HG03108 (cell line): ENCODE measurements at regions not wholly inside any gene's neighbourhood (a gene's known extent, or its start where the extent isn't known, plus 50 kb on each side); places are given as distances from the start of the nearest gene placed in this dataset.

Experiments used
- ATAC-seq: cut with Tn5 transposase; IDR thresholded peaks from one replicate; pipeline ENCODE4 v1.9.1; 2021; ENCODE audit warnings: moderate library complexity; ENCODE audit not compliant: unreplicated experiment

DNA sequence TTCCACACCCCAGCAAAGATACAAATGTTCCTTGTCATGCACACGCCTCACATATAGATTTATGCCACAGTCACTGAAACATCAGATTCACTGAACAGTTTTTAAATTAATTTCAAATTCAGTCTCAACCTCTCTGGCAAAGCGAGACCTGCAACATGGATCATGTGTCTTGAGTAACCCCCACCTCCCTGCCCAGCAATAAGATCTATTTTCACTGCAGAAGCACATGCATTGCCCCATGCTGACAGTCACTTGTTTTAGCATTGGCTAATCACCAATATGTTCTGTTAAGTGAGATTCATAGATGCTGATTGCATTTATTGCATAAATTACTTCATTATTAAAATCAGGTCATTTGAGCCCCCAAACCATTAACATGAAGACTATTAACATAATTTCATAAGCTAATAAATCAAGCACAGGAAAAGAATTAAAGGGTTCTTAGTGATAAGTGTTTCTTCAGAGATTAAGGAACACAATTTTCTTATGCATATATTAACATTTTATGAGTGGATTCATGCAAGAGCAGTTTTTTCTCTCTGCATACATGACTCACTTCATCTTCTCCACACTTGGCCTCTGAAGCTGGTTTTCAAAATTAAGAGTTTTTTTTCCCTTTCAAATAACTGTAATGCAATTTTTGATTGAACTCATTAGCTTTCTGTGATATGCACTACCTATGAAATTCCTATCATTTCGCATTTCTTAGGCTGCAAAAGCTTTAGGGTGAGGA lies 173.2 kb upstream of the SOX4 start:
- ATAC-seq, result no peak

DNA sequence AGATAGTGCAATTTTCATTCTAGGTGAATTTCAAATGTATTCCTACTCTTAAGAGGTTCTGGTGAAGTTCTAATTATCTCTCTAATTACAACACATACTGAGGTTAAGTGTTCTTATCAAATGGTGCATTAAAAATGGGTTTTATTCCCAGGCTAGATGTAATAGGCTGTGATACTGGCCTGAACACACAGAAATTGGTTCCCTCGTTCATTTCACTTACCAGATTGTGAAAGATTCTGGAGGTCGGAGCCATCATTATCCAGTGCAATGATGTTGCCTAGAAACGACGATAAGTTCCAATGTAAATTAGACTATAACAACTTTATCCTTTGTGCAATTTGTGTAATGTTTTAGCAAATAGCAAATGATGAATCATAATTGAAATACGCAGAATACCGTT lies 172.6 kb upstream of the SOX4 start:
- no peak for ATAC-seq

DNA sequence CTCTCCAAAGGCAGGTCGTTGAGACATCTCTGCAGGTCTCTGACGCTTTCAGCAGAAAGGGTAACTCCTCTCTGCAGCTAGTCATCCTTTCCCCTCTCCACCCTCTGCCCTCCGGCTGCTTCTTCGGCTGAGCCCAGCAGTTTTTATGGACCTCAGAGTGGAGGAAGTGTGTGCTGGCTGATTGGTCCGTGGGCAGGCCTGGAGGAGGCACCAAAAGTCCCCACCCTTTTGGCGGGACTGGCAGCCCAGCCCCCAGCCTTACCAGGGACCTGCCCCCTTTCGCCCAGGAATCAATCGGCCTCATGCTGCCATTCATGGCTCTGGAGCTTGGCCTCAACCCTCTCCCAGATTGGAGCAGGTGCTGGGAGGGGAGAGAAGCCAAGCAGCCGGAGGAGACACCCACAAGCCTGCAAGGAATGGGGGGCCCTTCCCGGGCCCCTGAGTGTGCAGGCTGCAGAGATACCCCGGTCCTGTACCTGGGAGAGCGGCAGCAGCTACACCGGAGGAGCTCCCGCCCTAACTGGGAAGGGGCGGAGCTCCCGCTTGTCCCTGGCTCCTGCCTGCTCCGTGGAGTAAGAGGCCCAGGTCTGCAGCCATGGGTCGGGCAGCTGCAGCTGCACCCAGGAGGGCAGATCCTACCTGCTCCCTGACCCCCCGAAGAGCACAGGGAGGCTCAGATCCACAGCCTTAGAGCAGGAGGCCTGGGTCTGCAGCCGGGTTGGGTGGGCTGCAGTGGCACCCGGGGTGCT lies 170.3 kb upstream of the SOX4 start:
- no peak for ATAC-seq

DNA sequence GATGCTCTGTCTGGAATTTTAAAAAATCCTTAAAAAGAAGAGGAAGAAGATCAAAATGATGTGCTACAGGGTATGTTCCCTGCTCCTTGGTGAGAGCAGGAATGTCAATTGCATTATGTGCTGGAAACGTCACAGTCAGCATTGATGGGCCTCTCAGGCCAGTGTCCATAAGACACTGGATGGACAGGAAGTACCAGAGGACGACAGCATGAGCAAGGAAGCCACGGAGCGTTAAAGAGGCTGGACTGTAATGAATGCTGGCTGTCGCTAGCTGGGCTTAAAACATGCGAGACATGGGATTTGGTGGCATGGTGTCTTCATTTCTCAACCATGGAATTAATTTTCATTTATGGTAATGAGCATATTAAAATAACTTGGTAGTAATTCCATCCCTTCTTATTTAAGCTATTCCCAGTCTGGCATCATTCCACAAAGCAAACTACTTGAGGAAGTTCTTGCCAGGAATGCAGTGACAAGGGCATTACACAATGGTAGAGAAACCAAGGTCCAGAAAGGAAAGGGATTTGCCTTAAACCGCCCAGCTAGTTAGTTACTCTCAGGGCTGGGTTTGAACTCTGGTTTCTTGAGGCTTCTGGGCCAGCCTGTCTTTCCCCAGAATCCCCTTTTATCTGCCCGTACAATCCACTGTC lies 166.6 kb upstream of the SOX4 start:
- ATAC-seq, result no peak

DNA sequence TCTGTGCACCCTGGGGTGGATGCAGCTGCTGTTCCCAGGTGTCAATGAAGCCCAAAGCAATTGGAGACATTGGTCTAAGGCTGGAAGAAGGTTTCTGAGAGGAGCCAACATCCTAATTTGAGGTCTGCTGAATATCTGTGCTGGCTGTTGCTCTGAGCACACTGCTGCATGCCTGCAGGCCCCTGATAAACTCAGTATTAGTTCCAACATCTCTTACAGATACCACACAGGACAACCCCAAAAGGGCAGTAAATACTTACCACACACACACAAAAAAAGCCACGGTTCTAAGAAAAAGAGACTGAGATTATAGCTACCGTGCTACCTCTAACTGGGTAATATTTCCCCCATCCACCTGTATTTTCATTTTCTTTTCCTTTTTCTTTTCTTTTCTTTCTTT lies 164.3 kb upstream of the SOX4 start:
- no peak for ATAC-seq

DNA sequence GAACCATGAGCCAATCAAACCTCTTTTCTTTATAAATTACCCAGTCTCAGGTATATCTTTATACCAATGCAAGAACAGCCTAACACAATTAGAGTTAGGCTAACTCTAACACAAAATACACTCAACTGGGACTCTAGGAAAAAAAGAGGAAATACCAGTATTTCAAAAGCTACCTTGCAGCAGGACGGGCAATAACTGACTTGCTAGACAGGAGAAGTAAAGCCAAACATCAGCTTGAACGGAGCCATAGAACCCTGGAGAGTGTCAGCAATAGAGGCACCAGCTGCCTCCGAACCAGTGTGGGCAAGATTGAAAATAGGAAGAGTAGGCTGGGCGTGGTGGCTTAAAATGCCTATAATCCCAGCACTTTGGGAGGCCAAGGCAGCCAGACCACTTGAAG lies 162.0 kb upstream of the SOX4 start:
- no peak for ATAC-seq

DNA sequence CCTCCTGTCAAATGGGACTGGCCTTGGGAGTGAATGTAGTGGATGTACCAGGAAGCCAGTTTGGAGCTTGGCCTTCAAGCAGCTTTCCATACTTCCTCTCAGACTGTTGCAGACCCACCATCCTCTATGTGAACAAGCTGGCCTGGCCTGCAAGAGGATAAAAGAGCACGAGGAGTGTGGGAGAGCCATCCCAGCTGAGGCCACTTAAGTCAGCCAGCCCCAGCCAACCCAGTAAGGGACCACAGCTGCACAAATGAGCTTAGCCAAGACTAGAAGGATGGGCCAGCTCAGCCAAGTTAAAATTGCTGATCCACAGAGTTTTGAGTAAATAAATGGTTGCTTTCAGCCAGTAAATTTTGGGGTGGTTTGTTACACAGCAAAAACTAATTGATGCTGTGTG lies 156.9 kb upstream of the SOX4 start:
- no peak for ATAC-seq

DNA sequence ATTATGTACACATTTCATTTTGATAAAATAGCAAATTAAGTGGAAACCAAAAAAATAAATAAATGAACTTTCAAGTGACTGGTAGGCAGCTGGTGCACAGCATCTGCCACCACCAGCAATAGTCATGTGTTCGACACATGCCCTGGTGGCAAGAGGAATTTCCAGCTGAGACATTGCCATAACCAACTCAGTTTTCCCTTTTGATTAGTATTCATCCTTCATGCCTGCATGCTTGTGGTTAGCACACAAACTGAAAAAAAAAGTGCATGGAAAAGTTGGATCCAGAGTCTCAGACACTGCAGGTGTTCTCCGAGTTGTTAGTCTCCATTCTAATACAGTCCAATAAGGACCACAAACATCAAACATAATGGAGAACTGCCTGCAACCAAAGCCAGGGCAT lies 156.0 kb upstream of the SOX4 start:
- no peak for ATAC-seq

DNA sequence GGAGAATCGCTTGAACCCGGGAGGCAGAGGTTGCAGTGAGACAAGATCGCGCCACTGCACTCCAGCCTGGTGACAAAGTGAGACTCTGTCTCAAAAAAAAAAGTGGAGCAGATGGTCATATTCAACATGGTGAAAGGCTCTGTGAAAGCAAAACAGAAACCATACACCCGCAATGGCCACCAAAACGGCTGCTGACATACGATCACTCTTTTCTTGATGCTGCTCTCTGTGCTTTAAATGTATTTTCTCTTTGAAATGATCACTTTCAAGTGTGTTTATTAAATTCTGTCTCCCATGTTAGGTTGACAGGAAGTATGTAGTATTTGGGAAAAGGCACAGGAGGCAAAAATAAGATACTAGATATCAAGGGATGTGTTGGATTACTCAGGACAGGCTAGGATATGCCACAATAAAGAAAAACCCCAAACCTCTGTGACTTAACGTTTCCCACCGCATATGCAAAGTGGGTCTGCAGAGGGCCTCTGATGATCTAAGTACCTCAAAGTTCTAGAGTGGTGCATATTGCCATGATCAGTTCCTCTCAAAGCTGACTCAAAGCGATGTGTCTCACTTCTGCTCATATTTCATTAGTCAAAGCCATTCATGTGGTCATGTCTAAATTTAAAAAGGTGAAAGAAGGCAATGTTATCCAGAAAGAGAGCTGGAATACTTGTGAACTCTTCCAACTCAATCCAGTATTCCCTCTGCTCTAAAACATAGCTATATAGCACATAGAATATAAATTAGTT lies 155.1 kb upstream of the SOX4 start:
- ATAC-seq, result peak; percentile 96

DNA sequence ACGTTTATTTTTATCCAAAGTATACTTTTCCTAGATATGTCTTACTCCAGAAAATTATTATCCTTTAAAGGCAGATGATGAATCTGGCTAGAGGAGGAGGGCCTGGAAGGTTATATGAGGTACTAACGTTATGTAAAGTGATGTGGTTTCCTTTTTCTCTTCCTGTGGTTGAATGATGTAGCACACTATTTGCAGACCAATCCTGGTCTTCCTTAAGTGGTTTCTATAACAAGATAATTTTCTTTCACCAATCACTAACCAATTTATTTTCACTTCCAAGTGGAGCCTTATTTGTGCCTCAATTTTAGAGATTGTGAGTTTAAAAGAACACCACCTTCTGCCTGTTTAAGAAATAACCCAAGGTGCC lies 154.6 kb upstream of the SOX4 start:
- ATAC-seq, result peak; percentile 48

DNA sequence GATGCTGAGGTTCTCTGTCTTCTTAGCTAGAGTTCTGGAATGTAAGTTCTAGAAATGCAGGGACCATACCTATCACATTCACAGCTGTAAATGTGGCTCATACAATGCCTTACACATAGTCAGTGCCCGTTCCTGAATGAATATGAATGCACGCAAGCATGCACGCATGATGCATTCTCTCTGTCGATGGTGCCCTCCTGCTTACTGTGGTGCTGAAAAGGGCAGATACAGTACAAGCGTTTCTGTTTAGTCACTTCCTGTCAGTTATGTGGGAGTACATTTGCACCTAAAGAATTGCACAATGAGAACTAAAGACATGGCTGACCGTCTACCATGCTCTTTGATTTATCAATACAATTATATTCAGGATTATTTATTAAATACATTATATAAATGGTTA lies 152.2 kb upstream of the SOX4 start:
- ATAC-seq, result no peak

DNA sequence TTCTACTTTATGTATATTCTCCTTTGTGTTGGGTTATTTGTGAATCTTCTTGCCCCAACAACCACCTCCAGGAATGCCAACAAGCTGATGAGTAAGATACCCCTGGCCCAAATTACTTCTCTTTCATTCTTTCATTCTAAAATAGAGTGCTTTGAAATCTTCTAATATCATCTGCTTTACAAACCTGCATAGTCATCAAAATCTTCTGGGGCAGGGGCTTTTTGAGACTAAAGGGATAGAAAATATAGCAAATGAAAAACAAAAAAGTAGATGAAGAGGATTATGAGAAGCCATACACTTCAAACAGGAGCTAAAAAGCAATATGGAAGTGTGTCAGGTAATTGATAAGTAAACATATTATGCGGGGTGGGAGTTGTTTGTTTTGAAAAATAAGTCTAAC lies 150.7 kb upstream of the SOX4 start:
- ATAC-seq, result no peak

DNA sequence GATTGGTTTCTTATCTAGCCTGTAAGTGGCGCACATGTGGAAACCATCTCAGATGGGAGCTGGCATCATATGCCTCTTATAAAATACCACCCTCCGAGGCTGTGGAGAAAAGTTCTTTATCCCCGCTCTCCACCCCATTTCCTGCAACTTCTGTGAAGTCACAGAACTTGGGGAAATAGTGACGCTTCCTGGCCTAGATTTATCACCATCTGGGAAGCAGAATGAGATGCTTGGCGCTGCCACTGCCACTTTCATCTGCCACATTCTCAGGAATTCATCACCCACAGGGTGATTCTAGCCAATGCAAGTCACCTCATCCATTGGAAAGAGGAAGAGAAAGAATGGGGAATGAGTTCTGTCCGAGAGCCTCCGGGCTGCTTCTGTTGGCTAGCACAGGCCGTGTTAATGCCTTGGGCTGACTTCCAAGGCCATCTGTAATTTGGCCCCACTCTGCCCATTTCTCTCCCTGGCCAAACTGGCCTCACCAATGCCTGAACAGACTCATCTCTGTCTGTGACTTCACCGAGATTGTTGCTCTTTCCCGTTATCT lies 148.8 kb upstream of the SOX4 start:
- no peak for ATAC-seq

DNA sequence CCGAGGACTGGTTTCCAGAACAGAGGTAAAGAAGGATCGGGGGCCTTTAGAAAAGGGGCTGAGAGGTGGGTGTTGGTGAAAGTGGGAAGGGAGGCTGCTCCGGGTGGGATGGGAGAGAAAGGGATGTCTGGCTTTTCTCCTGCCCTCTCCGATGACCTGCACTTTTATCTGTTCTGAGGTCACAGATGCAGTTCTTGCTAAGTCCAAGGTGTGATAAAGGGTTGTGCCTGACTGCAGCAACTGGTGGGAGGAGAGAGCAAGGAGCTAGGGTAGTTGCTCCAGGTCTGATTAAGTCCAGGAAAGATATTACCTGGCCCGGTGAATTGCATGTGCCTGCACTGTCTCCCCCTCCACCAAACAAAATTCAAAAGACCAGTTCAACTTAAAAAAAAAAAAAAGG lies 145.6 kb upstream of the SOX4 start:
- ATAC-seq, result no peak

DNA sequence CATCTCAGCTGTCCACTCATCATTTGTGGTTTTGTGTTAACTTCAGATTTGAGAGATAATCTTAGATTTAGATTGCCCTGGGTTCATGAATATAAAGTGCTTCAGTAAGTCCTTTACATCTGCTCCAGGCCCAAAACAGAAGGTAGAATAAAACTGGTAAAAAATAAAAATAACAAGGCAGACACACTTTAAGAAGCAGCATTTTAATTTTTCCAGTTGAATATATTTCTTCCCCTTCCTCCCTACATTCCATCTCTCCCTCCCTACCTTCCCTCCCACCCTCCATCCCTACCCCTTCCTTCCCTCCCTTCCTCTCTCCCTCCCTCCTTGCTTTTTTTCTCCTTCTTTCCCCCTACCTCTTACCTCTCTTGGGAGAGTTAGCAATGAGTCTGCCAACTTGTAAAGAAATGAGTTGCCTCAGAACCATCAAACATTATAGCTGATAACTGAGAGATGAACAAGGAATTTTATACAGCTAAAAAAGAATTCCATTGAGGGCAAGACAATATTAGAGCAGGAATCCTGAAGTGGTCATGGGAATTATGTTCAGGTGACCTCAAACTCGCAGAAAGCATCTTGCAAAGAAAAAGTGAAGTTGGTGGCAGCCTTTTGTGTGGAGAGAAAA lies 145.0 kb upstream of the SOX4 start:
- no peak for ATAC-seq

DNA sequence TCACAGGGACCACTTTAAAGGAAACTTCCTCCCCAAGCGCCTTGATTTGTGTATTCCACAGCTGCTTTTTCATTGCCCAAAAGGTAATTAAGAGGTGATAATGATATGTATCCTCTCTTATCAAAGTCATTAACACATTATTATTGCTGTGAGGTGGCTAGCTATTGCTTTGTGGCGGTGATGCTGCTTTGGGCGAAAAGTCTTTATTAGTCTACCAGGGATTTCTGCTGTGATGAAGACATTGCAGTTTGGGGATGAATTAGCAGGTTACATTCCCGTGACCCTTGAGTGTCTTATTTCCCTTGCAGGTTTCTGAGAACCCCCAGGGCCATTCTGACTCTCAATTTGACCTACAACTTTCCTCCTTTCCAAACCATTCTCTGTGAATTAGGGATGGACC lies 143.4 kb upstream of the SOX4 start:
- no peak for ATAC-seq

DNA sequence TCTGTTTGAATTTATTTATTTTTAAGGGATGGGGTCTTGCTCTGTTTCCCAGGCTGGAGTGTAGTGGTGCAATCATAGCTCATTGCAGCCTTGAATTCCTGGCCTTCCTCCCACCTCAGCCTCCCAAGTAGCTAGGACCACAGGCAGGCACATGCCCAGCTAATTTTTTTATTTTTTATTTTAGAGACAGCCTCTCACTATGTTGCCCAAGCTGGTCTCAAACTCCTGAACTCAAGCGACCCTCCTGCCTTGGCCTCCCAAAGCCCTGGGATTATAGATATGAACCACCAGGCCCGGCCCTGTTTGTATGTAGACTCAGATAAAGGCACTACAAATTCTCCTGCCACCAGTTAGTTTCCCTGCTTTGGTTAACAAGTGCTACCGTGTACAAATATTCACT lies 142.9 kb upstream of the SOX4 start:
- ATAC-seq, result no peak

DNA sequence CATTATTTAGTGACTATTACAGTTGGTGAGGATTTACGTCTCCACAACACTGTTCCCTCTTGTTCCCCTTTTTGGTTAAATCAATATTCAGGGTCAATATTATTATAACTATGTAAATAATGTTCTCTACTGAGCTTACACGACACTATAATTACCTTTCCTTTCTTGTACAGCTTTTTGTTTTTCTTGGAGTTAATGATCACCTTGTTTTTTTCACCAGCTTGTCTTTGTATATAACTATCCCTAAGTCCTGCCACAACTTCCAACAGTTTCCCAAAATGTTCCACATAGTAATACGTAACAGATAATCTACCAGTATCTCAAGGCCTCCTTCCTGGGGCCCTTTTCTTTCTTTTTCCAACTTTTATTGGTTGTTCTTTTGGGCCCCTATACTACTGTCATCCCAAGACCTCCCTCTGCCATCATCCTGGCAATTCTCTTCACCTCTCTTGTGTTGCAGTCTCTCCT lies 142.0 kb upstream of the SOX4 start:
- ATAC-seq, result no peak

DNA sequence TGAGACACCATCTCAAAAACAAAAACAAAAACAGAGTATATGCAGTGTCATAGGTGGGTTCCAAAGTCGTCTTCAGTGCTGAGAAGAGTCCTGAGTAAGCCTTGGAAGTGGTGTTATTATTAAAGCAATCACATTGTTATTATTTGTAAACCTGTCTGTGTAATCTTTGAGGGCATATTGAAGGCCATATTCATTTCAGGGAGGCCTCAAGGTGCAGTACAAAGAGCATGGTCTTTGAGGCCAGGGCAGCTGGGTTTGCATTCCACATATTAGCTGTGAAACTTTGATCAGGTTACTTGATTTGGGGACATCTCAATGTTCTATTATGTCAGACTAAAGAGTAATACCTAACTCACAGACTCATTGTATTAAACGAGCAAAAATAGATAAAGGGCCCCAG lies 139.3 kb upstream of the SOX4 start:
- ATAC-seq, result no peak

DNA sequence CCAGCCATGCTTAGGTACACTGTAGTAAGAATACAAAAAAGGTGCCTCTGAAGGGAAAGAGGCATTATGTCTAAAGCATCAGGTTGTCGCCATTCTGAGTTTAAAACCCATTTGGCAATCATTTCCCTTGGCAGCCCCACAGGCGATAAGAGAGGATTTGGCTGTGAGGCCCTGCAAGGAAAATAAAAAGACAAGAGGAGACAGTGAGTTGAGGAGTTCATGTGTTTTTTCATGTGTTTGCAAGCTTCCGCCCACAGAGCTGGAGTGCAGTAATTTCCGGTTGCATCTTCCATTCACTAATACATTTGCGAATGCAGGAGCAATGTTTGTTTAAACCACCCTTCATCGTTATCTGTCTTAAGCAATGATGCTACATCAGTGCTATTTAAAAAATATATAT lies 138.5 kb upstream of the SOX4 start:
- ATAC-seq, result no peak

DNA sequence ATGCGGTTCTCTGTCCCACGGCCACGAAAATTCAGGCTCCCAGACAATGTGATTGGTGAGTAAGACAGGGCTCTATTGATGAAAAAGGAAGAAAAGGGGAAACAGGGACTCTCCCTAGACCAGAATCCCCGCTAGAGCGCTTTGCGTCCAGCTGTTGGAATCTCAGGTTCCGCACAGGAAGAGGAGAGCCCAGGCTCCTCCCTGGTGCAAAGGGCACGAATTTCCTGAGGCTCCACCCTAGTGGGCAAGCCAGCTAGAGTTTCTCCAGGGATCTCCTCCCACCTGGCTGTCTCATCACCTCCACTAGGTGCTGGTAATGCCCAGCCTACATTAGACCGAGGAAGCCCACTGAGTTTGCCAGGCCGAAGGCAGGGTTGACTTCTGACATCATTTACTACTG lies 135.9 kb upstream of the SOX4 start:
- no peak for ATAC-seq
